ENCODE measurements at regions not wholly inside any gene's neighbourhood (a gene's known extent, or its start where the extent isn't known, plus 50 kb on each side); places are given as distances from the start of the nearest gene placed in this dataset.

DNA sequence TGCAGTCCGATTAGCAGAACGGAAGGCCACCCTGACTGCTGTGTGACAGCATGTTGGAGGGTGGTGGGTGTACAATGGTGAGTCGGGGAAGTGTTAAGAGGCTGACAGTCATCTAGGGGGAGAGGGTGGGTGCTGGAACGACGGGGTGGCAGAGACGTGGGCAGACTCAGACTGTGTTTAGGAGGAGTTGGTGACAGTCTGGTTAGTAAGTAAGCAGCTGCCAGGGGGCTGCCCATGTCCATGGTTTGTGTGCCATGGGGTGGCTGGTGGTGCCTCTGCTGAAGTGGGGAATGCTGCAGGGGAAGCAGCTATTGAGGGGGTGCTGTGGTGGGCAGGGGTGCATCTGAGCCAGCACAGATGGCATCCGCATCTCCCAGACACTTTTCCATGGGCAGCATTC lies 51.3 kb upstream of the BOD1 start:
- H3K36me3 ChIP-seq: no peaks in the 10 kb centered on the region
- WGBS, 2 donors: 87 to 88% methylated on average over 7 of the region's 7 CpGs
- DNase-seq: no peak
- intact Hi-C loops (cut with DNase I): no loop called here
- no peaks in the 10 kb centered on the region for H3K27me3 ChIP-seq
- no peaks in the 10 kb centered on the region for H3K9me3 ChIP-seq
- no peak overlapping the region for H3K4me3 ChIP-seq
- H3K4me1 ChIP-seq: peaks cover 0 to 6% (median 0%) of the 10 kb centered on the region in 4 donors
- TF ChIP-seq POLR2AphosphoS5 (IDR thresholded peaks at IDR 0.05): no peak
- no peak overlapping the region for H3K27ac ChIP-seq

DNA sequence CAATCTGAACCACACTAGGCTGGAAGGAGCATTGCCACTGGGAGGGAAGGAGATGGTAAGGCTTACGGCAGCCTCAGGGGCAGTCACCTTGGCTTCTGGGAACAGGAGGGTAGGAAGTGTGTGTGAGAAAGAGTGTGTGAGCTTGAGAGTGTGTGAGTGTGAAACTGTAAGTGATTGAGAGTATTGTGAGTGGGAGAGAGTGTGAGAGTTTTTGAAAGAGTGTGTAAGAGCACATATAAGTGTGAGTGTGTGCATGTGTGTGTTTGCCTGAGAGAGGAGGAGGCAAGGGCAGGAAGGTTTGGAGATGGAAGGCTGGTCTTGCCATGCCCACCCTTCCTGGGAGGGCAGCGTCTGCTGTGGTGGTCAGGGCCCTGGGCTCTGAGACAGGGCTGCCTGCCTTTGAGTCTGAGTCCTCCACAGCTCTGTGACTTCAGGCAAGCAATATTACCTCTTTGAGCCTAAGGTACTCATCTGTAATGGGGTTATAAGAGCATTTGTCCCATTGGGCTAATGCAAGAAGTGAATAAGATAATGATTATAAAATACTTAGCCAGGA lies 51.9 kb upstream of the BOD1 start:
- Histone ChIP-seq H3K4me3 (no peak overlapping the region), H3K36me3 (no peaks in the 10 kb centered on the region), H3K27ac (no peak overlapping the region), H3K9me3 (no peaks in the 10 kb centered on the region), H3K4me1 (peaks cover 0 to 6% (median 0%) of the 10 kb centered on the region in 4 donors), H3K27me3 (peaks cover 0 to 4% (median 0%) of the 10 kb centered on the region in 3 donors)
- WGBS, 2 donors: 90 to 93% methylated on average over 2 of the region's 2 CpGs
- intact Hi-C loops (cut with DNase I): no loop called here
- DNase-seq: no peak
- no peak for TF ChIP-seq POLR2A (IDR thresholded peaks at IDR 0.05)
- TF ChIP-seq EP300 (IDR thresholded peaks at IDR 0.05): no peak
- TF ChIP-seq, protein P1, sequence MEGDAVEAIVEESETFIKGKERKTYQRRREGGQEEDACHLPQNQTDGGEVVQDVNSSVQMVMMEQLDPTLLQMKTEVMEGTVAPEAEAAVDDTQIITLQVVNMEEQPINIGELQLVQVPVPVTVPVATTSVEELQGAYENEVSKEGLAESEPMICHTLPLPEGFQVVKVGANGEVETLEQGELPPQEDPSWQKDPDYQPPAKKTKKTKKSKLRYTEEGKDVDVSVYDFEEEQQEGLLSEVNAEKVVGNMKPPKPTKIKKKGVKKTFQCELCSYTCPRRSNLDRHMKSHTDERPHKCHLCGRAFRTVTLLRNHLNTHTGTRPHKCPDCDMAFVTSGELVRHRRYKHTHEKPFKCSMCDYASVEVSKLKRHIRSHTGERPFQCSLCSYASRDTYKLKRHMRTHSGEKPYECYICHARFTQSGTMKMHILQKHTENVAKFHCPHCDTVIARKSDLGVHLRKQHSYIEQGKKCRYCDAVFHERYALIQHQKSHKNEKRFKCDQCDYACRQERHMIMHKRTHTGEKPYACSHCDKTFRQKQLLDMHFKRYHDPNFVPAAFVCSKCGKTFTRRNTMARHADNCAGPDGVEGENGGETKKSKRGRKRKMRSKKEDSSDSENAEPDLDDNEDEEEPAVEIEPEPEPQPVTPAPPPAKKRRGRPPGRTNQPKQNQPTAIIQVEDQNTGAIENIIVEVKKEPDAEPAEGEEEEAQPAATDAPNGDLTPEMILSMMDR (IDR thresholded peaks at IDR 0.05): no peak
- no peak for TF ChIP-seq POLR2AphosphoS5 (IDR thresholded peaks at IDR 0.05)

DNA sequence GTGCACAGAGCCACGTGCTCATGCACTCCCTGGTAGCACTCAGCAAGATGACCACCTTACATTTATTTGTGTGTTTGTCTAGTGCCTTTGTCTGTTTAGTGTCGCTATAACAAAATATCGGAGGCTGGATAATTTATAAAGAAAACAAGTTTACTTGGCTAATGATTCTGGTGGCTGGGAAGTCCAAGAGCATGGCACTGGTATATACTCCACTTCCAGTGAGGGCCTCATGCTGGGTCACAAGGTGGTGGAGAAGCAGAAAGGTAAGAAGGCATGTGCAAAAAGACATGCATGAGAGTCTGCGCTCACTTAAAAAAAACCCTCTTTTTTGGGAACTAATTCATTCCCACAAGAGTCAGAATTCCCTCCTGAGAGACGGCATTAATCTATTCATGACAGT lies 52.5 kb upstream of the BOD1 start:
- H3K4me1 ChIP-seq: peaks cover 0 to 6% (median 0%) of the 10 kb centered on the region in 4 donors
- intact Hi-C loops (cut with DNase I): no loop called here
- peaks cover 0 to 7% (median 0%) of the 10 kb centered on the region in 3 donors for H3K27me3 ChIP-seq
- 92 to 93% methylated on average over 5 of the region's 5 CpGs for WGBS, 2 donors
- no peak overlapping the region for H3K27ac ChIP-seq
- H3K4me3 ChIP-seq: no peak overlapping the region
- DNase-seq: no peak
- TF ChIP-seq, protein P1 (IDR thresholded peaks at IDR 0.05): no peak
- no peak for TF ChIP-seq POLR2A (IDR thresholded peaks at IDR 0.05)
- no peak for TF ChIP-seq POLR2AphosphoS5 (IDR thresholded peaks at IDR 0.05)
- no peak for TF ChIP-seq EP300 (IDR thresholded peaks at IDR 0.05)
- no peaks in the 10 kb centered on the region for H3K9me3 ChIP-seq
- H3K36me3 ChIP-seq: no peaks in the 10 kb centered on the region

DNA sequence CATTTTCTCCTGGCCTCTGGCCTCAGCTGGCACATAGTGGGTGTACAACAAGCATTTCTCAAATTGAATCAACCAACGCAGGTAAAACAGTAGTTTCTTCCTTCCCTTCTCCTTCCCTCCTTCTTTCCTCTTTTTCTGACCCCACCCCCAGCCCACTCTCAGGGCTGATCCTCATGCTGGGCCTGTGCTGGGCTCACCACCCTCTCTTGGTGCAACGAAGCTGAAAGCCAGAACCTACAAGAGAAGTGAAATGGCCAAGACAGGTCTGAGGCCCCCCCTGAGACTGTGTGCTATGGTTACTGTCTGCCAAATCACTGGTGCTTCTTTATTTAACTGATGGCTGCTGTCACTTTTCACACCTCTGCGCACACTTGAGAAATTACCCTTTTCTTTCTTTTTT lies 53.0 kb upstream of the BOD1 start:
- WGBS, 2 donors: 74 to 76% methylated on average over 3 of the region's 3 CpGs
- Histone ChIP-seq H3K27ac (no peak overlapping the region), H3K9me3 (no peaks in the 10 kb centered on the region), H3K36me3 (no peaks in the 10 kb centered on the region), H3K4me1 (peaks cover 0 to 6% (median 0%) of the 10 kb centered on the region in 4 donors), H3K4me3 (no peak overlapping the region), H3K27me3 (peaks cover 0 to 7% (median 0%) of the 10 kb centered on the region in 3 donors)
- intact Hi-C loops (cut with DNase I): no loop called here
- TF ChIP-seq EP300 (IDR thresholded peaks at IDR 0.05) (no peak), POLR2AphosphoS5 (IDR thresholded peaks at IDR 0.05) (no peak), POLR2A (IDR thresholded peaks at IDR 0.05) (no peak)
- TF ChIP-seq, protein P1 (IDR thresholded peaks at IDR 0.05): no peak
- DNase-seq: no peak

DNA sequence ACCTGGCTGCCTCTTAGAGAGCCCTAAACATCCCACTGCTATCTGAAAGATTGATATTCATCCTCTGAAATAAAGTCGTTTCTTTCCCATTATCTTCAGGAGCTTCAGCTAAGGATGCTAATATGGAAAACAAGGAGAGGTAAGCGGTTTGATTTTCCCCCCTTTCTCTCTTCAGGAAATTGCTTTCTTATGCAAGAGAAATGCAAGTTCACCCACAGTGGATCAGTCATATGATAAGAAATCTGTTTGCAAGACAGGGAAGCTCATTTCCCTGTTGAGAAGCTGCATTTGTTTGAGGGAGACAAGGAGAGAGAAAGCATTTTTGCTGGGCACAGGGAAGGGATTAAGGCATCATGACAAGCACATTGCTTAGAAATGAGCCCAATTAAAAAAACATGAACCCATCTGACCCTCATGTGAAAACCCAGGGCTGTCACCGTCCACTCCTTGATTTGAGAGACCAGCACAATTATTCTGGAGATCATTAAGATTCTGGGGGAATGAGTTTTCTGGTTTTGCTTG lies 53.7 kb upstream of the BOD1 start:
- Histone ChIP-seq H3K9me3 (peaks cover 0 to 2% (median 0%) of the 10 kb centered on the region in 4 donors), H3K4me1 (peaks cover 0 to 6% (median 0%) of the 10 kb centered on the region in 4 donors), H3K27me3 (peaks cover 0 to 7% (median 0%) of the 10 kb centered on the region in 3 donors), H3K27ac (no peak overlapping the region), H3K36me3 (no peaks in the 10 kb centered on the region), H3K4me3 (no peak overlapping the region)
- 65 to 66% methylated on average over 3 of the region's 3 CpGs for WGBS, 2 donors
- no peak for DNase-seq
- intact Hi-C loops (cut with DNase I): no loop called here
- TF ChIP-seq POLR2AphosphoS5 (IDR thresholded peaks at IDR 0.05): no peak
- TF ChIP-seq POLR2A (IDR thresholded peaks at IDR 0.05): no peak
- no peak for TF ChIP-seq EP300 (IDR thresholded peaks at IDR 0.05)
- TF ChIP-seq, protein P1 (IDR thresholded peaks at IDR 0.05): no peak
